ENCODE measurements at regions not wholly inside any gene's neighbourhood (a gene's known extent, or its start where the extent isn't known, plus 50 kb on each side); places are given as distances from the start of the nearest gene placed in this dataset.

GRCh38 chr4:138088449-138089208 lies 153.5 kb downstream of the SLC7A11 start:
- no peaks in the 10 kb centered on the region for H3K27me3 Mint-ChIP-seq (ENCODE audit: low read depth, poor library complexity)

GRCh38 chr4:138087066-138087719 lies 155.0 kb downstream of the SLC7A11 start:
- no peaks in the 10 kb centered on the region for H3K9me3 Mint-ChIP-seq
- peak overlapping the region; percentile 61 for H3K27ac Mint-ChIP-seq
- H3K27me3 Mint-ChIP-seq (ENCODE audit: low read depth, poor library complexity) = no peaks in the 10 kb centered on the region
- DNase-seq = no peak
- H3K4me1 Mint-ChIP-seq = peaks cover 26% of the 10 kb centered on the region
- H3K36me3 Mint-ChIP-seq (ENCODE audit: low read depth) = no peaks in the 10 kb centered on the region
- H3K4me3 Mint-ChIP-seq = no peak overlapping the region
- TF ChIP-seq CTCF (IDR thresholded peaks at IDR 0.05) = no peak

More at GRCh38 chr4:138088449-138089208, 153.5 kb downstream of the SLC7A11 start:
- Mint-ChIP-seq H3K36me3 (ENCODE audit: low read depth) (no peaks in the 10 kb centered on the region), H3K27ac (no peak overlapping the region), H3K9me3 (no peaks in the 10 kb centered on the region), H3K4me1 (peaks cover 26% of the 10 kb centered on the region), H3K4me3 (no peak overlapping the region)
- no peak for TF ChIP-seq CTCF (IDR thresholded peaks at IDR 0.05)
- no peak for DNase-seq

- H3K36me3 Mint-ChIP-seq (ENCODE audit: low read depth) = no peaks in the 10 kb centered on the region
- TF ChIP-seq CTCF (IDR thresholded peaks at IDR 0.05) = no peak
- H3K27me3 Mint-ChIP-seq (ENCODE audit: low read depth, poor library complexity) = no peaks in the 10 kb centered on the region
- no peaks in the 10 kb centered on the region for H3K9me3 Mint-ChIP-seq
- H3K4me1 Mint-ChIP-seq = peaks cover 26% of the 10 kb centered on the region
- H3K27ac Mint-ChIP-seq = no peak overlapping the region
- no peak for DNase-seq
- H3K4me3 Mint-ChIP-seq = no peak overlapping the region
Observed at GRCh38 chr4:138086611-138087041, 155.5 kb downstream of the SLC7A11 start.

- Mint-ChIP-seq H3K27me3 (ENCODE audit: low read depth, poor library complexity) (no peaks in the 10 kb centered on the region), H3K4me1 (peaks cover 23% of the 10 kb centered on the region), H3K9me3 (no peaks in the 10 kb centered on the region), H3K27ac (no peak overlapping the region), H3K4me3 (no peak overlapping the region), H3K36me3 (ENCODE audit: low read depth) (no peaks in the 10 kb centered on the region)
- no peak for DNase-seq
- TF ChIP-seq CTCF (IDR thresholded peaks at IDR 0.05) = no peak
Observed at GRCh38 chr4:138085736-138086305, 156.3 kb downstream of the SLC7A11 start.

- Mint-ChIP-seq H3K27me3 (ENCODE audit: low read depth, poor library complexity) (peaks cover 4% of the 10 kb centered on the region), H3K9me3 (no peaks in the 10 kb centered on the region), H3K4me1 (peaks cover 9% of the 10 kb centered on the region), H3K4me3 (no peak overlapping the region), H3K27ac (no peak overlapping the region), H3K36me3 (ENCODE audit: low read depth) (no peaks in the 10 kb centered on the region)
- DNase-seq = no peak
- TF ChIP-seq CTCF (IDR thresholded peaks at IDR 0.05) = no peak
Observed at GRCh38 chr4:138078751-138079520, 163.2 kb downstream of the SLC7A11 start.
